Activated naive CD4-positive, alpha-beta T cell treated with anti-CD3 and anti-CD28 coated beads, Interleukin-2, amount 50 U/mL, for 24 hours (primary cell): ENCODE measurements at regions not wholly inside any gene's neighbourhood (a gene's known extent, or its start where the extent isn't known, plus 50 kb on each side); places are given as distances from the start of the nearest gene placed in this dataset.

Source experiments
- H3K27ac Mint-ChIP-seq: one replicate; pipeline ENCODE4 v1.8.0; 2021; ENCODE audit warnings: mild to moderate bottlenecking, mixed read lengths
- H3K27me3 Mint-ChIP-seq: one replicate; pipeline ENCODE4 v1.8.0; 2021; ENCODE audit warnings: mixed read lengths
- H3K36me3 Mint-ChIP-seq: one replicate; pipeline ENCODE4 v1.8.0; 2021; ENCODE audit warnings: mixed read lengths
- H3K4me1 Mint-ChIP-seq: one replicate; pipeline ENCODE4 v1.8.0; 2021; ENCODE audit warnings: mixed read lengths
- H3K4me3 Mint-ChIP-seq: one replicate; pipeline ENCODE4 v1.8.0; 2021; ENCODE audit warnings: mild to moderate bottlenecking, mixed read lengths
- H3K9me3 Mint-ChIP-seq: one replicate; pipeline ENCODE4 v1.8.0; 2021; ENCODE audit warnings: mixed read lengths

DNA sequence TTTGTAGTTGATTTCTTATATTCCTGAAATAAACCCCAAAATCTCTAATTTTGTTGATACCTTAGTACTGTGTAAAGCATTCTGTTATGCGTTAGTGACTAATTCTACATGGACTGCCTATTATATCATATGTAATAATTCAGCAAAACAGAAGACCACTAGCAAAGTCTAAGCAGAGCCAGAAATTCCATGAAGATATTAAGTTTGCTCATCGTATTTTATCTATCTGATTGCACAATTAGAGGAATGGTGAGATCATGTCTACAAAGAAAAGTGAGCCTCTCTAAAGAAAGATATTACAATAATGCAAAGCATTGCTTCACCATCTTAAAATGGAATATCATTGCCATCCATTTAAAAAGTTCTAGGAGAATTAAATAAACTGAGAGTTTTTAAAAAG is 374.6 kb upstream of the SLC7A11 start:
- Mint-ChIP-seq H3K36me3 (no peaks in the 10 kb centered on the region), H3K27ac (no peak overlapping the region), H3K9me3 (peaks cover 12% of the 10 kb centered on the region), H3K4me1 (no peaks in the 10 kb centered on the region), H3K4me3 (no peak overlapping the region), H3K27me3 (no peaks in the 10 kb centered on the region)

DNA sequence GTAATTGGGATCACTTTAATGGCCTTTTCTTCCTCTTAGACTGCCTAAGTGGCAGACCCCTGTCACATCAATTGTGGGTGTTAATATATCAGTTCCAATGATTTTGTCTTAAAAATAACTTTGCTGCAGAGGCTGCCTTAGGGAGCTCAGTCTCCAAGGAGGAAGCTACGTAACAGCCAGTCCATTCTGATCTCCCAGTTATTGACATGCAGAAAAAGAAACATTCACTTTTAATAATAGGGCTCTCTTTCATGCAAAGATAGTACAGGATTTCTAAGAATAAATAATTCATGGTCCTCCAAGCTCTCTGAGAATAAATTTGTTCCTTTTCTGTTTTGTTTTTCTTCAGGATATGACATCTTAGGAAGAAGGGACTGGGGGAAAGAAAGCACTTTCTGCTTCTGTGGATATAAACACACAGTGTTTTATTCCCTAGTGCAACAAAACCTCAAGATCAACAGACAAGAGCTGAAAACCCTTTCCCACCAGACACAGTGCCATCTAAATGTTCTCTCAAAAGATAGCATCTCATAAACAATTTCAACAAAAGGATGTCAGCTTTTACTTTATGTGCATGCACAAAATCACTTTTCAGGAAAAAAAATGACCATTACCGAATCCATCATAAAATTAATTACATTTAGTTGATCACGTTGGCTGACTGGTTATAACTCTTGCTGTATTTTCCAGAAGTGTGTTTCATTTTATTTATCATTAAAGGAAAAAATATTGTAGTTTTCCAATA is 372.4 kb upstream of the SLC7A11 start:
- H3K36me3 Mint-ChIP-seq: no peaks in the 10 kb centered on the region
- peaks cover 7% of the 10 kb centered on the region for H3K9me3 Mint-ChIP-seq
- no peak overlapping the region for H3K4me3 Mint-ChIP-seq
- H3K4me1 Mint-ChIP-seq: no peaks in the 10 kb centered on the region
- H3K27me3 Mint-ChIP-seq: no peaks in the 10 kb centered on the region
- no peak overlapping the region for H3K27ac Mint-ChIP-seq

GRCh38 chr4:138612428-138612827 is 370.3 kb upstream of the SLC7A11 start:
- Mint-ChIP-seq H3K27me3 (no peaks in the 10 kb centered on the region), H3K27ac (no peak overlapping the region), H3K36me3 (no peaks in the 10 kb centered on the region), H3K4me3 (no peak overlapping the region), H3K9me3 (no peaks in the 10 kb centered on the region), H3K4me1 (no peaks in the 10 kb centered on the region)

DNA sequence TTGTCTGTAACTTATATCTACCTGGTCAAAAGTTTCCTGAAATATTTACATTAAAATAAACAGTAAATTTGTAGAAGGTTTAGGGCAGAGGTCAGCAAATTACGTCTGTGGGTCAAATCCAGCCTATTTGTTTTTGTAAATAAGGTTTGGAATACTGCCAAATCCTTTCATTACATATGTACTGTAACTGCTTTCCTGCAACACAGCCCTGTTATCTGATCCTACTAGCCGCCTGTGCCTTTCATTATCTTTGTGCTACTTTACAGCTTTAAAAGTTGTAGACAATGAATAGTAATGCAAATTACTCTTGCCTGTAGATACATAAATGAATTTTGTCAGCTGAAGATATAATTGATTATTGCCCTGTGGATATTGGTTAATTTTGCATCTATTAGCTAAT is 369.6 kb upstream of the SLC7A11 start:
- no peaks in the 10 kb centered on the region for H3K4me1 Mint-ChIP-seq
- H3K4me3 Mint-ChIP-seq: no peak overlapping the region
- H3K27me3 Mint-ChIP-seq: no peaks in the 10 kb centered on the region
- no peak overlapping the region for H3K27ac Mint-ChIP-seq
- no peaks in the 10 kb centered on the region for H3K36me3 Mint-ChIP-seq
- no peaks in the 10 kb centered on the region for H3K9me3 Mint-ChIP-seq

GRCh38 chr4:138611017-138611416 is 368.9 kb upstream of the SLC7A11 start:
- Mint-ChIP-seq H3K27me3 (no peaks in the 10 kb centered on the region), H3K36me3 (no peaks in the 10 kb centered on the region), H3K4me3 (no peak overlapping the region), H3K27ac (no peak overlapping the region), H3K9me3 (no peaks in the 10 kb centered on the region), H3K4me1 (no peaks in the 10 kb centered on the region)

GRCh38 chr4:138609943-138610350 is 367.8 kb upstream of the SLC7A11 start:
- Mint-ChIP-seq H3K36me3 (no peaks in the 10 kb centered on the region), H3K27me3 (no peaks in the 10 kb centered on the region), H3K9me3 (no peaks in the 10 kb centered on the region), H3K27ac (no peak overlapping the region), H3K4me1 (no peaks in the 10 kb centered on the region), H3K4me3 (no peak overlapping the region)

GRCh38 chr4:138604556-138604955 is 362.4 kb upstream of the SLC7A11 start:
- Mint-ChIP-seq H3K27ac (no peak overlapping the region), H3K36me3 (no peaks in the 10 kb centered on the region), H3K27me3 (peaks cover 1% of the 10 kb centered on the region), H3K9me3 (peaks cover 9% of the 10 kb centered on the region), H3K4me1 (no peaks in the 10 kb centered on the region), H3K4me3 (no peak overlapping the region)

GRCh38 chr4:138602664-138603063 is 360.5 kb upstream of the SLC7A11 start:
- no peaks in the 10 kb centered on the region for H3K4me1 Mint-ChIP-seq
- peaks cover 9% of the 10 kb centered on the region for H3K9me3 Mint-ChIP-seq
- H3K27me3 Mint-ChIP-seq: peaks cover 1% of the 10 kb centered on the region
- H3K27ac Mint-ChIP-seq: no peak overlapping the region
- H3K36me3 Mint-ChIP-seq: no peaks in the 10 kb centered on the region
- no peak overlapping the region for H3K4me3 Mint-ChIP-seq

DNA sequence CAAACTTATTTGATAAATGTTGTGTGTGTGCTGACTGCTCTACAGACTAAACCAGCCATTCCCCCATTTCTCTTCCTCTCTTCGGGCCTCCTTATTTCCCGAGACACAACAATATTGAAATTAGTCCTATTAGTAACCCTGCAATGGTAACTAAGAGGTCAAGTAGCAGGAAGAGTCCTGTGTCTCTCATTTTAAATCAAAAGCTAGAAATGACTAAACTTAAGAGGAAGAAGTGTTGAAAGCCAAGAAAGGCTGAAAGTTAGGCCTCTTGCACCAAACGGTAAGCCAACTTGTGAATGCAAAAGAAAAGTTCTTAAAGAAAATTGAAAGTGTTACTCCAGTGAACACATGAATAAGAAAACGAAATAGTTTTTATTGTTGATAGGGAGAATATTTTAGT is 357.8 kb upstream of the SLC7A11 start:
- Mint-ChIP-seq H3K4me1 (no peaks in the 10 kb centered on the region), H3K27ac (no peak overlapping the region), H3K9me3 (peaks cover 9% of the 10 kb centered on the region), H3K4me3 (no peak overlapping the region), H3K27me3 (peaks cover 1% of the 10 kb centered on the region), H3K36me3 (no peaks in the 10 kb centered on the region)

DNA sequence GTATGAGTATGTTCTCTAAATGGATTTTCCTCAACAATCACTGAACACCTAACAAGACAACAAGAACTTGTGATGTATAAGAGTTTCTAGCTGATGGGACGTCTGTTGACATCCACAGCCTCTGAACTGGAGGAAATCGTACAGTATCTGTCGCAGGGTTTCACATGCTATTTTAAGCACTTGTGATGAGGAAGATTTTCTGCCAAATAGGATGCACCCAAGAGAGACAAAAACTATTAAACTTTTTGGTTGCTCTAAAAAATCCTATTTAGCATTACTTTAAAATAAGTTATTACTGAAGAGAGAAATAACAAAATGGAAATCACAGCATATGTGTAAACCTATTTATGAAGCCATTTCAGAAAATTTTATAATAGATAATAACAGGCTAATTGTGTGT is 356.1 kb upstream of the SLC7A11 start:
- H3K27ac Mint-ChIP-seq: no peak overlapping the region
- no peaks in the 10 kb centered on the region for H3K36me3 Mint-ChIP-seq
- H3K27me3 Mint-ChIP-seq: peaks cover 1% of the 10 kb centered on the region
- H3K4me3 Mint-ChIP-seq: no peak overlapping the region
- H3K9me3 Mint-ChIP-seq: peaks cover 9% of the 10 kb centered on the region
- H3K4me1 Mint-ChIP-seq: no peaks in the 10 kb centered on the region

GRCh38 chr4:138596896-138597295 is 354.7 kb upstream of the SLC7A11 start:
- Mint-ChIP-seq H3K4me1 (no peaks in the 10 kb centered on the region), H3K4me3 (no peak overlapping the region), H3K27me3 (peaks cover 1% of the 10 kb centered on the region), H3K27ac (no peak overlapping the region), H3K9me3 (peaks cover 9% of the 10 kb centered on the region), H3K36me3 (no peaks in the 10 kb centered on the region)

- H3K36me3 Mint-ChIP-seq: no peaks in the 10 kb centered on the region
- no peaks in the 10 kb centered on the region for H3K9me3 Mint-ChIP-seq
- no peaks in the 10 kb centered on the region for H3K27me3 Mint-ChIP-seq
- H3K4me3 Mint-ChIP-seq: no peak overlapping the region
- H3K4me1 Mint-ChIP-seq: no peaks in the 10 kb centered on the region
- H3K27ac Mint-ChIP-seq: no peak overlapping the region
Measured at GRCh38 chr4:138595731-138596460, 353.7 kb upstream of the SLC7A11 start.

- H3K27ac Mint-ChIP-seq: no peak overlapping the region
- H3K4me1 Mint-ChIP-seq: no peaks in the 10 kb centered on the region
- H3K9me3 Mint-ChIP-seq: no peaks in the 10 kb centered on the region
Measured at GRCh38 chr4:138595171-138595570, 353.0 kb upstream of the SLC7A11 start.

DNA sequence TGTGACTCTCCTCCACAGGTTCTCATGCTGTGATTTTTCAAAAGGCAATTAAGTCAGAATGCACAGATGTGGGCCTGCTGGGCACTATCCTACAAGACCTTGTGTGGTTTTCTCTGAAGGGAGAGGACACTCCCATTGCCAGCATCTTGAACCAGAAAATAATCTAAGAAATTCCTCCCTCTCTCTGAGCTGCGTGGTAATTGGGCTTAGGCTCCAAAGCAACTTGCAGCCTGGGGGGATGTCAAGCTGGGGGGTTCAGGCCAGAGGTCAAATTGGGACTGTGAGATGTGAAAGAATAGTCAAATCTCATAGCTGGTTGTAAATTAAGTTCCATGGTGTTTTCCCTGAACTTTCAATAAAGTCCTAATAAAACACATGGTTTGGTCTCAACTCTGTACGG is 350.6 kb upstream of the SLC7A11 start:
- no peak overlapping the region for H3K27ac Mint-ChIP-seq
- no peaks in the 10 kb centered on the region for H3K9me3 Mint-ChIP-seq
- no peaks in the 10 kb centered on the region for H3K36me3 Mint-ChIP-seq
- H3K4me3 Mint-ChIP-seq: no peak overlapping the region
- H3K27me3 Mint-ChIP-seq: no peaks in the 10 kb centered on the region
- H3K4me1 Mint-ChIP-seq: no peaks in the 10 kb centered on the region

More at GRCh38 chr4:138595171-138595570, 353.0 kb upstream of the SLC7A11 start:
- H3K4me3 Mint-ChIP-seq: no peak overlapping the region
- H3K36me3 Mint-ChIP-seq: no peaks in the 10 kb centered on the region
- H3K27me3 Mint-ChIP-seq: no peaks in the 10 kb centered on the region

DNA sequence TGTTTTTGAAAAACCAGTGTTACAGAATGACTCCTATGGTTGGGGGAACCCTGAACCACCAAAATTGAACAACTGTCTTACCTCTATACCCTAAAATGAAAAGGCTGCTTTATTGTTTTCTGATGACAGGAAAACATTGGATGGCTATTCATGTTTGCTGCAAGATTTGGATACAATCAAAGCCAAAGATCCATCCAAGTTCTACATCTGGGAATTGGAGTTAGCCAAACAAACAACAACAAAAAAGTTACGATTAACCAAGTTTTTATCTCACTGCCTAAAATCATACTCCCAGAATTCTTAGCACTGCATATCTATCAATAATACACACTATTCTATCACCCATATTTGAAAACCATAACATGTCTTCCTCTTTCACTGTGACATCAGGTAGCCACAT is 349.7 kb upstream of the SLC7A11 start:
- no peaks in the 10 kb centered on the region for H3K36me3 Mint-ChIP-seq
- no peaks in the 10 kb centered on the region for H3K27me3 Mint-ChIP-seq
- no peak overlapping the region for H3K27ac Mint-ChIP-seq
- H3K4me3 Mint-ChIP-seq: no peak overlapping the region
- H3K4me1 Mint-ChIP-seq: no peaks in the 10 kb centered on the region
- peaks cover 9% of the 10 kb centered on the region for H3K9me3 Mint-ChIP-seq

GRCh38 chr4:138588501-138588900 is 346.4 kb upstream of the SLC7A11 start:
- no peaks in the 10 kb centered on the region for H3K36me3 Mint-ChIP-seq
- no peaks in the 10 kb centered on the region for H3K4me1 Mint-ChIP-seq

More at GRCh38 chr4:138588501-138588900, 346.4 kb upstream of the SLC7A11 start:
- H3K27ac Mint-ChIP-seq: no peak overlapping the region
- no peaks in the 10 kb centered on the region for H3K27me3 Mint-ChIP-seq
- peaks cover 14% of the 10 kb centered on the region for H3K9me3 Mint-ChIP-seq
- H3K4me3 Mint-ChIP-seq: no peak overlapping the region
